H9 (cell line): ENCODE measurements at regions not wholly inside any gene's neighbourhood (a gene's known extent, or its start where the extent isn't known, plus 50 kb on each side); places are given as distances from the start of the nearest gene placed in this dataset.

Source experiments
- DNase-seq: peaks from one replicate; pipeline ENCODE4 v3.0.0-alpha.2; 2017
- H2AFZ ChIP-seq: one replicate; pipeline ENCODE4 v1.6.1; 2013; ENCODE audit warnings: mild to moderate bottlenecking, low read length, control low read depth, moderate library complexity
- H2AK5ac ChIP-seq: 2 replicates; pipeline ENCODE4 v1.6.1; 2013; ENCODE audit warnings: low read length, control low read depth, mixed read lengths; ENCODE audit not compliant: insufficient read length
- H2BK120ac ChIP-seq: one replicate; pipeline ENCODE4 v1.6.1; 2013; ENCODE audit warnings: low read depth, mild to moderate bottlenecking, low read length, control low read depth, inconsistent platforms; ENCODE audit not compliant: poor library complexity, severe bottlenecking
- H2BK12ac ChIP-seq: 2 replicates; pipeline ENCODE4 v1.6.1; 2013; ENCODE audit warnings: low read length, control low read depth, mixed read lengths, low read depth; ENCODE audit not compliant: insufficient read length
- H2BK15ac ChIP-seq: 2 replicates; pipeline ENCODE4 v1.6.1; 2013; ENCODE audit warnings: low read depth, low read length, control low read depth
- H2BK20ac ChIP-seq: one replicate; pipeline ENCODE4 v1.6.1; 2013; ENCODE audit warnings: low read depth, mild to moderate bottlenecking, low read length, control low read depth, inconsistent platforms; ENCODE audit not compliant: poor library complexity, severe bottlenecking
- H2BK5ac ChIP-seq: 2 replicates; pipeline ENCODE4 v1.6.1; 2013; ENCODE audit warnings: low read length, control low read depth, mixed read lengths; ENCODE audit not compliant: insufficient read length
- H3K14ac ChIP-seq: 2 replicates; pipeline ENCODE4 v1.6.1; 2013; ENCODE audit warnings: low read length, control low read depth; ENCODE audit not compliant: insufficient read depth
- H3K18ac ChIP-seq: 2 replicates; pipeline ENCODE4 v1.6.1; 2013; ENCODE audit warnings: low read depth, mild to moderate bottlenecking, mixed read lengths, low read length, control low read depth; ENCODE audit not compliant: insufficient read length
- H3K23ac ChIP-seq: 2 replicates; pipeline ENCODE4 v1.6.1; 2013; ENCODE audit warnings: low read length, control low read depth, mixed read lengths, low read depth; ENCODE audit not compliant: insufficient read length
- H3K23me2 ChIP-seq: 2 replicates; pipeline ENCODE4 v1.6.1; 2013; ENCODE audit warnings: low read depth, mild to moderate bottlenecking, mixed read lengths, low read length, control low read depth; ENCODE audit not compliant: insufficient read length, poor library complexity, severe bottlenecking
- H3K27ac ChIP-seq: 2 replicates; pipeline ENCODE4 v1.5.1; 2013; ENCODE audit warnings: low read length, control low read depth, mixed read lengths, low read depth; ENCODE audit not compliant: insufficient read length
- H3K27me3 ChIP-seq: 2 replicates; pipeline ENCODE4 v1.6.1; 2013; ENCODE audit warnings: low read length, control low read depth, inconsistent platforms; ENCODE audit not compliant: insufficient read depth
- H3K4ac ChIP-seq: 2 replicates; pipeline ENCODE4 v1.6.1; 2013; ENCODE audit warnings: low read depth, mild to moderate bottlenecking, control low read depth, inconsistent platforms, low read length, moderate library complexity
- H3K4me1 ChIP-seq: 2 replicates; pipeline ENCODE4 v1.6.1; 2013; ENCODE audit warnings: low read length, control low read depth, inconsistent platforms; ENCODE audit not compliant: insufficient read depth
- H3K4me2 ChIP-seq: 2 replicates; pipeline ENCODE4 v1.6.1; 2013; ENCODE audit warnings: low read length, control low read depth, mixed read lengths; ENCODE audit not compliant: insufficient read length, insufficient read depth
- H3K56ac ChIP-seq: 2 replicates; pipeline ENCODE4 v1.6.1; 2013; ENCODE audit warnings: low read depth, mild to moderate bottlenecking, mixed read lengths, low read length, control low read depth; ENCODE audit not compliant: insufficient read length
- H3K79me1 ChIP-seq: 2 replicates; pipeline ENCODE4 v1.6.1; 2013; ENCODE audit warnings: low read depth, mild to moderate bottlenecking, moderate library complexity, low read length, control low read depth, inconsistent platforms; ENCODE audit not compliant: insufficient read depth, poor library complexity, severe bottlenecking
- H3K79me2 ChIP-seq: 2 replicates; pipeline ENCODE4 v1.6.1; 2013; ENCODE audit warnings: low read length, control low read depth, inconsistent platforms; ENCODE audit not compliant: insufficient read depth
- H3K9ac ChIP-seq: 2 replicates; pipeline ENCODE4 v1.6.1; 2013; ENCODE audit warnings: low read length, control low read depth, mixed read lengths; ENCODE audit not compliant: insufficient read length; ENCODE audit errors: extremely low read depth
- H3K9me3 ChIP-seq: one replicate; pipeline ENCODE4 v1.6.1; 2013; ENCODE audit warnings: low read depth, low read length, inconsistent platforms; ENCODE audit not compliant: control insufficient read depth
- H3T11ph ChIP-seq: one replicate; pipeline ENCODE4 v1.6.1; 2013; ENCODE audit warnings: mild to moderate bottlenecking, low read length, control low read depth, inconsistent platforms
- H4K20me1 ChIP-seq: one replicate; pipeline ENCODE4 v1.6.1; 2013; ENCODE audit not compliant: control insufficient read depth, insufficient read length, insufficient read depth
- H4K5ac ChIP-seq: 2 replicates; pipeline ENCODE4 v1.6.1; 2013; ENCODE audit warnings: low read depth, mild to moderate bottlenecking, mixed read lengths, low read length, control low read depth; ENCODE audit not compliant: insufficient read length
- H4K8ac ChIP-seq: replicated peaks from 2 replicates; pipeline ENCODE4 v1.6.1; 2013; ENCODE audit warnings: low read length, control low read depth, mixed read lengths, low read depth; ENCODE audit not compliant: insufficient read length
- H4K91ac ChIP-seq: 2 replicates; pipeline ENCODE4 v1.6.1; 2013; ENCODE audit warnings: low read depth, mild to moderate bottlenecking, moderate library complexity, mixed read lengths, low read length, control low read depth; ENCODE audit not compliant: insufficient read length
- H3K27ac Mint-ChIP-seq, 3 experiments: 2 replicates in 2 of 3; 3 replicates in 1 of 3; pipeline ENCODE4 v1.8.0; 2020 to 2021; ENCODE audit warnings: mixed read lengths in 3 of 3, mild to moderate bottlenecking in 1 of 3, moderate library complexity in 1 of 3
- H3K27me3 Mint-ChIP-seq: 2 replicates; pipeline ENCODE4 v1.8.0; 2021; ENCODE audit warnings: low read depth, mild to moderate bottlenecking, moderate library complexity, mixed read lengths
- H3K36me3 Mint-ChIP-seq, 3 experiments: 2 replicates in 2 of 3; 3 replicates in 1 of 3; pipeline ENCODE4 v1.8.0; 2020 to 2021; ENCODE audit warnings: low read depth in 3 of 3, mixed read lengths in 3 of 3; ENCODE audit not compliant: insufficient read depth in 1 of 3
- H3K4me1 Mint-ChIP-seq, 2 experiments: 2 replicates each; pipeline ENCODE4 v1.8.0; 2020; ENCODE audit warnings: mixed read lengths in 2 of 2
- H3K4me3 Mint-ChIP-seq, 2 experiments: 2 replicates in 1 of 2; 3 replicates in 1 of 2; pipeline ENCODE4 v1.8.0; 2020 to 2021; ENCODE audit warnings: mild to moderate bottlenecking in 2 of 2, mixed read lengths in 2 of 2, moderate library complexity in 1 of 2
- H3K9me3 Mint-ChIP-seq, 2 experiments: 2 replicates in 1 of 2; 3 replicates in 1 of 2; pipeline ENCODE4 v1.8.0; 2020; ENCODE audit warnings: mild to moderate bottlenecking in 2 of 2, mixed read lengths in 2 of 2, moderate library complexity in 1 of 2
- CTCF ChIP-seq: fragments of 200-600 bp; sonication (generic); conservative IDR thresholded peaks from 3 replicates; pipeline ENCODE4 v1.8.0; 2021; ENCODE audit warnings: antibody characterized with exemption, mild to moderate bottlenecking
- WGBS: extraction: QIAGEN DNeasy Blood & Tissue Kit; methylation state at CpG from one replicate; pipeline ENCODE4 v1.1.7; 2013; ENCODE audit warnings: missing lambda C conversion rate, low lambda C conversion rate, mixed read lengths; ENCODE audit not compliant: insufficient read length; ENCODE audit errors: extremely low coverage; 5-methylcytosine and 5-hydroxymethylcytosine counted together

DNA sequence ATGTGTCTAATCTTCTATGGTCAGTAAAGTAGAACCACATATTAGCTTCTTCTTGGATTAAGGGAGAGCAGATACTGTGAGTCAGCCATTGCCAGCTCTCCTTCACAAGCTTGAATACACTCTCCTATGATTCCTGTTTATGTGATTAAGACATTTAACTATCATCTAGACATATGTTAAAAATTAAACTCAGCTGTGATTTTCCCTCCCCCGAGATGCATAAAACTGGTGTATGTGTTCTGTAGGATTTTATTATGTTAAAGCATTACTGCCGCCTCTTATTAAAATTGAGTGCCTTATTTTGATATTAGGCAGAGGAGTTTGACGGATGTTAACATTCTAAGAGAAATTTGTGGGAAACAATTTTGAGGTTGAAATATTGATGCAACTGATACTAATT lies 114.6 kb downstream of the ACTBL2 start:
- no peak overlapping the region for H2AFZ ChIP-seq
- H3K9ac ChIP-seq, result no peak overlapping the region
- no peak overlapping the region for H3K4ac ChIP-seq

More for the DNA sequence above, 114.6 kb downstream of the ACTBL2 start:
- no peak overlapping the region for H3T11ph ChIP-seq
- no peaks in the 10 kb centered on the region for H3K27me3 ChIP-seq
- H3K36me3 Mint-ChIP-seq, result no peaks in the 10 kb centered on the region
- H3K4me3 Mint-ChIP-seq, result no peak overlapping the region
- H2BK12ac ChIP-seq, result no peak overlapping the region
- H2BK15ac ChIP-seq, result no peak overlapping the region
- no peak overlapping the region for H3K27ac Mint-ChIP-seq
- no peak overlapping the region for H3K23ac ChIP-seq
- H3K27ac ChIP-seq, result no peak overlapping the region
- no peaks in the 10 kb centered on the region for H4K20me1 ChIP-seq
- no peaks in the 10 kb centered on the region for H3K79me2 ChIP-seq
- no peak overlapping the region for H2BK20ac ChIP-seq
- H3K79me1 ChIP-seq, result no peaks in the 10 kb centered on the region
- H4K91ac ChIP-seq, result no peak overlapping the region
- no peak overlapping the region for H2BK120ac ChIP-seq
- H3K23me2 ChIP-seq, result no peaks in the 10 kb centered on the region
- H3K4me2 ChIP-seq, result no peak overlapping the region
- H3K14ac ChIP-seq, result no peak overlapping the region
- no peaks in the 10 kb centered on the region for H3K9me3 Mint-ChIP-seq
- no peak overlapping the region for H2BK5ac ChIP-seq
- no peak overlapping the region for H3K18ac ChIP-seq
- H3K56ac ChIP-seq, result no peak overlapping the region
- no peak overlapping the region for H2AK5ac ChIP-seq
- H4K5ac ChIP-seq, result no peak overlapping the region
- H3K4me1 Mint-ChIP-seq, result peaks cover under 1 to 1% of the 10 kb centered on the region in 2 experiments; a peak in 1 of 4 replicates
- no peak overlapping the region for H4K8ac ChIP-seq
- no peak for TF ChIP-seq CTCF
- no peaks in the 10 kb centered on the region for H3K9me3 ChIP-seq
- H3K4me1 ChIP-seq, result no peaks in the 10 kb centered on the region
- no peaks in the 10 kb centered on the region for H3K27me3 Mint-ChIP-seq
- no CpG with 5 or more reads among the region's 3 CpGs for WGBS
- DNase-seq, result no peak
